VCaP (cell line): ENCODE measurements at regions not wholly inside any gene's neighbourhood (a gene's known extent, or its start where the extent isn't known, plus 50 kb on each side); places are given as distances from the start of the nearest gene placed in this dataset.

Source experiments
- H3K27ac ChIP-seq: fragments of 450-650 bp; 2 replicates; pipeline ENCODE4 v1.5.1; 2017
- TF ChIP-seq, protein P1 (sequence below): fragments of 450-650 bp; conservative IDR thresholded peaks from 2 replicates; pipeline ENCODE4 v1.5.1; 2017; ENCODE audit warnings: mild to moderate bottlenecking, moderate library complexity

DNA sequence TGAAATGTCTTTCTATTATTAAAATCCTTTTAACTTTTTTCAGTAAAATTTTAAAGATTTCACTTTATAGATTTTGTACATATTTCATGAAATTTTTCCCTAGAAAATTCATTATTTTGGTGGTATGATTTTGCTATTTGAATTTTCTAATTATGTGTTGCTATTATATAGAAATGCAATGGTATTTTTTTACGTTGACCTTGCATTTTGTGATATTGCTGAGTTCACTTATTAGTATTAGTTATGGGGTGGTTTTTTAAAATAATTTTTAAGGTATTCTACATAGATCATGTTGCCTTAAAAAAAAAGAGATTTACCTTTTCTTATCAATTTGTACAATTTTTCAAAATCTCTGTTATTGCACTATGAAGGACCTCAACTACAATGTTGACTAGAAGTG, 458.3 kb downstream of the TLE1 start:
- TF ChIP-seq, protein P1, sequence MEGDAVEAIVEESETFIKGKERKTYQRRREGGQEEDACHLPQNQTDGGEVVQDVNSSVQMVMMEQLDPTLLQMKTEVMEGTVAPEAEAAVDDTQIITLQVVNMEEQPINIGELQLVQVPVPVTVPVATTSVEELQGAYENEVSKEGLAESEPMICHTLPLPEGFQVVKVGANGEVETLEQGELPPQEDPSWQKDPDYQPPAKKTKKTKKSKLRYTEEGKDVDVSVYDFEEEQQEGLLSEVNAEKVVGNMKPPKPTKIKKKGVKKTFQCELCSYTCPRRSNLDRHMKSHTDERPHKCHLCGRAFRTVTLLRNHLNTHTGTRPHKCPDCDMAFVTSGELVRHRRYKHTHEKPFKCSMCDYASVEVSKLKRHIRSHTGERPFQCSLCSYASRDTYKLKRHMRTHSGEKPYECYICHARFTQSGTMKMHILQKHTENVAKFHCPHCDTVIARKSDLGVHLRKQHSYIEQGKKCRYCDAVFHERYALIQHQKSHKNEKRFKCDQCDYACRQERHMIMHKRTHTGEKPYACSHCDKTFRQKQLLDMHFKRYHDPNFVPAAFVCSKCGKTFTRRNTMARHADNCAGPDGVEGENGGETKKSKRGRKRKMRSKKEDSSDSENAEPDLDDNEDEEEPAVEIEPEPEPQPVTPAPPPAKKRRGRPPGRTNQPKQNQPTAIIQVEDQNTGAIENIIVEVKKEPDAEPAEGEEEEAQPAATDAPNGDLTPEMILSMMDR, result no peak
- H3K27ac ChIP-seq, result no peak overlapping the region

- no peak overlapping the region for H3K27ac ChIP-seq
- TF ChIP-seq, protein P1, result no peak
These were observed 461.7 kb downstream of the TLE1 start for GRCh38 chr9:81227507-81228245.

DNA sequence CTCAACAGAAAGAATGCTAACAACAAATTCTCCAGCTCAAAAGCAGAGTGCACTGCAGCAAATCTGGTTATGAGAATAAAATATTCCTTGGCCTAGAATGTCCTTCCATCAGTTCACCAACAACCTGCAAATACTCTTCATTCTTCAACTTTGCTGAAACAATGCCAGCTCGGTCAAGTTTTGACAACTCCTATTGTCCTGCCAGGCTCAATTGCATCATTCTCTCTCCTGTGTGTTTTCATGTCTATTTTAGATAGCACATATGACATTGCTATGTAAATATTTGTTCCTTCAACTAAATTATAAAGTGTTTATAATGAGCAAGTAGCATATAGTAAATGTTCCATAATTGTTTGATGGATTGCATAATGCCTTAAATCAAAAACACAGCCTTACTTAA, 463.8 kb downstream of the TLE1 start:
- H3K27ac ChIP-seq, result no peak overlapping the region
- TF ChIP-seq, protein P1, result no peak

DNA sequence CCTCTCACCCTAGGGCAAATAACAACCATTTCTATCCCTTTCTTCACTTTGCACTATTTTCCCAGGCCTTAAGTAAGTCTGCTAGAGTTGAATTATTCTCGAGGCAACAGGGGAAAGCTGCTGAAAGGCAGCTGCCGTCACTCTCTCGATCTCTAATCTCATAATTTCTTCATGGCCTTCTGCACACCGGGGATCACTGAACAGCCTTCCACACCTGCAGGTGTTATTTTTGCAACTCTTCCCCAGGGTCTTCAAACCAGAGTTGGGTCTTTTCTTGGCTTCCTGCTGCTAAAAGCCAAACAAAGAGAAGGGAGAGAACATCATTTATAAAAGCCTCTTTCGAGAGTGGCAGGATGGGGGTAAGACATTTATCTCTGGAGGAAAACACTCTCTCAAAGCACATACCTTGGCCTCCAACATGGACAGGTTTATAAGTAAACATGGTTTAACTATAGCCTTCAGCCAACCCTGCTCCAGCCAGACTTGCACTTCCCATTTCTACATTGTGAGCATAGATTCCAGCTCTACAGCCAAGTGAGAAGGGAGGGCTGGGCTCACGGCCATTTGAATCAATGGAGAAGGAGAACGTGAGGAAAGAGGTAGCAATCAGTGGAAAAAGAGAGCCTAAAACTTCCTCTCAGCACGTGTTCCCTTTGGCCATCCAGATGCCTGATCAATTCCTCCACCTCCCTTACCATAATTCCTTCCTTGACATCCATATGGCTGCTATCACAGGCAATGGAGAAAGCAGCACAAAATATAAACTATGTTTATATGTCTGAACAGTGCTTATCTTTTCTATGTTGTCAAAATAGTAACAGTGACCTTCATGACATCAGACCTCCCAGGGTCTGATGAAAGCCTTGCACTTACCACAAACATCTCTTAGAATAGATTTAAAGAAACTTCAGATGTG, 464.9 kb downstream of the TLE1 start:
- TF ChIP-seq, protein P1, result no peak
- no peak overlapping the region for H3K27ac ChIP-seq

- TF ChIP-seq, protein P1, result no peak
These were observed 474.4 kb downstream of the TLE1 start for GRCh38 chr9:81214975-81215374.

GRCh38 chr9:81213456-81213855, 475.9 kb downstream of the TLE1 start:
- TF ChIP-seq, protein P1, result no peak
- no peak overlapping the region for H3K27ac ChIP-seq

More at GRCh38 chr9:81214975-81215374, 474.4 kb downstream of the TLE1 start:
- H3K27ac ChIP-seq, result no peak overlapping the region

DNA sequence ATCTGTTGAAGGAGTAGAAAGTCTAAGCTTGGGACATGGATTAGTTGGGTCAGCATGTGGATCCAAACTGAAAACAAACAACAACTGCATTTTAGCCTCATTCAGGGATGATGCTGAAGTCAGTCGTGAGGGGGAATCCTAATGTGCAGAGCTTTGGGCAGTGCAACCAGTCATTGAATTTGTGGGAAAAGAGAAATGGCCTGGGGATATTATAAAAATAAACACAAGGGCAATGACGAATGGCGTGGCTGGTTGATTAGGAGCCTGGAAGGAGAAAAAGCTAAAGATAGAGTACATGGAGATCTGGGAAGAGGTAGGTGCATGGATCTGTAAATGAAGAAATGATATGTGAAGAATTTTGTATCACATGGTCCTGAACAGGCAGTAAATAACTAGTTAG, 477.6 kb downstream of the TLE1 start:
- no peak overlapping the region for H3K27ac ChIP-seq
- TF ChIP-seq, protein P1, result no peak
